ENCODE measurements at regions not wholly inside any gene's neighbourhood (a gene's known extent, or its start where the extent isn't known, plus 50 kb on each side); places are given as distances from the start of the nearest gene placed in this dataset.
A peak's percentile ranks its signal among the peaks of the same experiment; 100 is the strongest.

GRCh38 chr7:135827391-135827790 lies 78.8 kb upstream of the FAM180A start:
- FAIRE-seq = no peak

GRCh38 chr7:135825406-135825805 lies 76.8 kb upstream of the FAM180A start:
- no peak for FAIRE-seq

DNA sequence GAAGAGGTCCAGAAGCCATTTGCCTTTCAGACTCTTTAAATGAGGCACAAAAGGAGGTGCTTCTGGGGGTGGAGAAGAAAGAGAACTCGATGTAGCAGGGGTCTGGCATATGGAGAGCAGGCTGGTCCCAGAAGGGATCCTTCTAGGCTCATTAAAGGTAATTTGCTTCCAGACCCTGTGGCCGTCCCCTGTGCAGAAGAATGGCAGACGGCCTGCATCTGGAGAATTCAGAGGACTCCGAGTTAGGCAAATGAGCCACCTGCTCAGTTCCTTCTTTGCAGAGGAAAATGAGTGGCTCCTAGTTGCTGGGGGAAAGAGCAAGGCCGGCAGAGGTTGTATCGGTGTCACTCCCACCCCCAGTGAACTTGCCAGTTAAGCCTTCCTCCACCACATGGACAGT lies 73.8 kb upstream of the FAM180A start:
- no peak for FAIRE-seq

GRCh38 chr7:135817583-135817982 lies 69.0 kb upstream of the FAM180A start:
- FAIRE-seq = no peak

DNA sequence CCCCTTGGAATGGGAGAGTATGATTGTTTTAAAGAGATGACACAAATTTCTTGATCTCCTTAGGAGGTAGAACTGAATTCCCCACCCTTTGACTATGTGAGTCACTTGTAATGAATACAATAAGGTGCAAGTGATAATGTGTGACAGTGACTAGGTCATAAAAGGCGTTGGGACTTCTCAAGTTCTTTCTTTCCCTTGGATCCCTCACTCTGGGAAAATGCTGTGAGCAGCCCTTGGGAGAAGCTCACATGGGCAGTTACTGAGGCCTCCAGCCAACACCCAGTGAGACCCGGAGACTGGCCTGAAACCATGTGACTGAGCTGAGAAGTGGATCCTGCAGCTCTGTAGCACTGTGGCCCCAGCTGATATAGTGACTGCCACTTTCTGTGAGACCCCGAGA lies 66.4 kb upstream of the FAM180A start:
- no peak for FAIRE-seq

- FAIRE-seq = no peak
These were observed 63.5 kb upstream of the FAM180A start for GRCh38 chr7:135812148-135812547.

GRCh38 chr7:135811506-135811905 lies 62.9 kb upstream of the FAM180A start:
- no peak for FAIRE-seq

DNA sequence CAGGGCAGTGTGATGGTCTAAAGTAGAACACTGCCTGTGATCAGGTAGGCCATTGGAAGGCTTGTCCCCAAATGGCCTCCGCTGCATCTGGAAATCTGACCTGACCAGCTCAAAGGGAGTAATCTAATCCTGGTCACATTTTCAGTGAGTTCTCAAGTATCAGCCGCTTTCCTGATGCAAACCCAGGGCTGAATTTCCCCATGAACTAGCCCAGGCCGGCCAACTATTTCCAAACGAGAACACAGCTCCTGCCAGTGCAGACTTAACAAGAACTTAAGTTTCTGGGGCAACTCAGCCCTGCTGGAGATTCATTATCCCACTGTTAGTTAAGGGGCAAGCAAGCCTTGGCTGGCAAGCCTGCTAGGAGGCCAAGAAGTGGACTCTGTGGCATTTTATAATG lies 59.6 kb upstream of the FAM180A start:
- FAIRE-seq = no peak

- FAIRE-seq = no peak
These were observed 54.5 kb upstream of the FAM180A start for GRCh38 chr7:135803143-135803542.

DNA sequence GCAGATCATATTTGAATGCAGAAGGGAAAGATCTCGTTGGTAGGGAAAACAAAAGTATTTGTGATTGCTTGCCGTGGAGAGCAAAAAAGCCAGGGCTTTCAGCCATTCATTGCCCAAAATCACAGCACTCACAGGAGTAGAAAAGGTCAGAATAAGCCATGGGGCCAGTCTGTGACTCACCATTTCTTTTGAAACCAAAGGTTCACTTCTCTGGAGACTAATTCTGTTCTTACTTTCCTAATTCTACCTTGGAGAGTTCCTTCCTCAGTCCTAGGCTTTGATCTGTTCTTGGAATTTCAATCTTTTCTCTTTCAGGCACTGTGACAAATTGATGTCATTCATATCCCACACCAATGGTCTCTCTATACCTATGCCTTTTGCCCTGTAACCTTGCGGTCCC lies 54.1 kb upstream of the FAM180A start:
- FAIRE-seq = no peak

DNA sequence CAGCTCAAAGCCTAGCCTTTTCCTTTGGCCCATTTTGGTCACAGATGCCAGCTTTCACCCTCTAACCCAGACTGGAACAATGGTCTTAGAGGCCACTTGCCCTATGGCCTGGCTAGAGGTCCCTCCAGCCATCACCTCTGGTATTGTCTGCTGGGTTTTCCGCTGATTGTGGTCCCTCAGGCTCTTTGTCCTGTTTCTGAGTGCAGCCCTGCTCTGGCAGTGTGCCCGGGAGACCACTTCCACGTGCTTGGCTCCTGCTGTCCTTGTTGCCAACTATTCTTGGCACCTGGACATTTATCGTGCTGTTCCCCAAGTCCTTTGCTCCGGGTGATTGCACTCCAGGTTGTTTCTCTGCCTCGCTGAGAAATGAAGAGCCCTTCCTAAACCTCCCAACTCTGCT lies 53.3 kb upstream of the FAM180A start:
- FAIRE-seq = no peak

GRCh38 chr7:135801045-135801693 lies 52.6 kb upstream of the FAM180A start:
- FAIRE-seq = peak; percentile 96

DNA sequence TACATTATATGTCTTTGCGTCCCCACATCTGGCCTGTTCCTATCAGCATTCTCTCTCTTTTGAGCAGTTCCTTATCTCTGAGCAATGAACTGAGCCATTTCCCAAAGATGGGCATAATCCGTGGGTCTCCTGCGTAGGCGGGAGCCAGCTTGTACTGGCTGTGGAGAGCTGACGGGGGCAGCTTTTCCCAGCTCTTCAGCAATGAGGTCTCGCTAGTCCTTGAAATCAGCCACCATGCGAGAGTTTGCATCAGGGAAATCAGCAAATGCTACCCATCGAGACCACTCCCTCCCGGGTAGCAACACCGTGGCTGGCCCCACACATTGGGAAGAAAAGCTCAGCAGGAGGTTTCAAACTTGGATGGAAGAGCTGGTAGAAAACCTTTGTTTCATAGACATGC lies 51.9 kb upstream of the FAM180A start:
- FAIRE-seq = no peak

DNA sequence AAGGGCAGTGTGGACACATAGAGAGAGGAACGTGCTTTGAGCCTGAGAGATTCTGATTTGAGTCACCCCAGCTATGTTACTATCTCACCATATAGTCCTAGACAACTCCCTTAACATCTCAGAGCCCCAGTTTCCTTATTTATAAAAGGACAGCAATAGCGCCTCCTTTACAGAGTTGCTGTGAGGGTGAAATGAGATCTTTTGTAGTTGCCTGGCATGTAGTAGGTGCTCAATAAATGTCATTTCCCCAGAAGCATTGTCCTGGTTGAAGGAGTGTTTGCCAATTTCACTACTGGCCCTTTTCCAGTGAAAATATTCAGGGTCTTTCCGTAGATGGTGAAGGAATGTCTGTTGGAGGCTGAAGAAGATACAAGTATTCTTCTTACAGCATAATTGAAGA lies 51.3 kb upstream of the FAM180A start:
- no peak for FAIRE-seq

Measured in A204.1 (cell line).